GM18517 (cell line): ENCODE measurements at regions not wholly inside any gene's neighbourhood (a gene's known extent, or its start where the extent isn't known, plus 50 kb on each side); places are given as distances from the start of the nearest gene placed in this dataset.

Experiments used
- ATAC-seq: cut with Tn5 transposase; IDR thresholded peaks from one replicate; pipeline ENCODE4 v1.9.1; 2021; ENCODE audit warnings: mild to moderate bottlenecking, moderate library complexity; ENCODE audit not compliant: unreplicated experiment

DNA sequence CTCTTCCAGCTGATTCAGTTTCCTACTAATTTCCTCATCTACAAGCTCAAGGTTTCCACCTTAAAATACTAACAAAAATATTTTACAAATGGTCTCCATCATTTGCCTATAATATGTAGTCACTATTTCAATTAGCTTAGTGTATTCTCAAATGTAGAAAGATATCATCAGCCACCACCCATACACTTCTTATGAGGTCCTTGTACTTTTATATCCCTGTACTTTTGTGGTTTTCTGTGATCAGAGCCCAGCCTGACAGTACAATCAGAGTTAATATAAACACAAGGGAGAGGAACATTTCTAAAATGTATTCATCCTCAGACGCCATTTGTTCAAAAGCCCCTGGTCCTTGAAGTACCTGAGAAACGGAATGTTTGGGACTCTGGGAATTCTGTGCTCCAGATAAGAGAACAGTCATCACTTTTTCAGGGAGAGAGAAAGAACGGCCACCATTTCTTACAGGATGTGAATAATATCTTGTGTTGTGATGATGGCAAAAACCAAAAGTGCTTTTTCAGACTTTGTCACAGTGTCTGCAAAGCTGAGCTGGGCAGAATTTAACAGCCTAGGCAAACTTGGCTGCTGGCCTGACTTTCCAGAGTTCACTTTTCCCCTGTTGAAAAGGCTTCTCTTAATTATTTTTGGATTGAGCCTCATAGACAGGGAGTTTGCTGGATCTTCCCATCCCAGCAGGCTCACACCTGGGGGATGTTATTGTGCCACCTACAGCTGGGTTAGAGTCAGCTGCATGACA lies 361.7 kb upstream of the ACVR2A start:
- ATAC-seq: no peak

DNA sequence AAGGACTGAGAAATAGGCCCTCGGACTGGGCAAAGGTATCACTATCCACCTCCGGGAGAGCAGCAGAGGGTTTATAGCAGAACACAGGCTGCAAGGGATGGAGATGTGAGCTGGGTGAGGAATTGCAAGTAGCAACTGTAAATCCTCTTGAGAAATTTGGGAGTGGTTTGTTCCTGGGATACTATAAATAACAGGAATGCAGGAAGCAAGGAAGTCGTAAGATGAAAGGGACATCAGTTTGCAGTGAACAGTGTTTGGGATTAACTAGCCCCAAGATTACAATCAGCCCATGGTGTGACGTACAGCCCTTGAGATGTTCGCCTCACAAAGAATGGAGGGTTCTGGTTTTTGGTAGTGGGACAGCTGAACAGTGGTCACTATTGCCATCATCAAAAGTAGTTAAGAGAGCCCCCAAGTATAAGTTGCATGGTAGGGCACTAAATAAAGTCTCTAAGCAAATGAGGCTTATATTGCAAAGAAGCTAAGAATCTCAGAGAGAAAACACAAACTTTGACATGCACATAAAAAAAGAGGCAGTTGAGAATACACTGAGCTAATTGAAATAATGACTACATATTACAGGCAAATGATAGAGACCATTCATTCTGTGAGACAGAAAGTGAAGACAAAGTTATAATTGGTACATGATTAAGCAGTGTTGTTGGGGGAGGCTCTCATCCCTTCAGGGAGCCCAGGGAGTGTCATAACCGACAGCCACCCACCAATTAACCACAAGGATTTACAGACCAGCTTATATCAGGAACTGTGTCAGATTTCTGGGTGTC lies 362.5 kb upstream of the ACVR2A start:
- ATAC-seq: no peak

DNA sequence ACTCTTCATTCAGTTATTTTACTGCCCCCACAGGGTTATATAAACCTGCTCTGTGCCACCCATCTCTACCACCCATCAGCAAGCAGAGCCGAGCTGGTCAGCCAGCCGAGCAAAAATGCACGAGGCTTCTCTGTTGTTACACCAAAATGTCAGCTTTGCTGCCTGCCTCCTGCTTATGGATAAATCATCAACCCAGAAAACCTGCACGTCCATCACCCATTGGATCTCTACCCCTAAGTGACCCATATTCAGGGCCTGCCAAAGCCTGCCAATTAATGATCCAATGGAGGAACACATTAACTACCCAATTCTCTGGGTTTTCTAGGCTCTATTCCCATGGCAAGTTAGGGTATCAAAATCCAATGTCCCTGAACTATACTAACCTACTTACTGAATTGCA lies 365.5 kb upstream of the ACVR2A start:
- ATAC-seq: no peak

DNA sequence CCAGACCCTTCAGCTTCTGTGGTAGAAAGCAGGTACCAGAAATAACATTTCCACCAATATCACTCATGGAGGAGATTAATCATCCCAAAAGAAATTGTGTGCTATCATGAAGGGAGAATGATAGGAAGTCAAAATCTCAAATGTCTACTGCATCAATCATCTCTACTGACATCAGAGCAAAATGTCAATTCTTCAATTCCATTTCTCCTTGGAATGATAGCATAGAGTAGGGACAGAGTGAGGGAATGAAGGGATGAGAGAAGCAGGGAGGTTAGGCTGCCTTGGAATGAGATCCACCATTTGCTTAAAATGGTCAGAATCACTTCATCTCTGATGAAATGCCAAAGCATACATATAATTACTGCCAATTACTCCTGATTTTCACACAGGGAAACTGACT lies 371.8 kb upstream of the ACVR2A start:
- no peak for ATAC-seq

DNA sequence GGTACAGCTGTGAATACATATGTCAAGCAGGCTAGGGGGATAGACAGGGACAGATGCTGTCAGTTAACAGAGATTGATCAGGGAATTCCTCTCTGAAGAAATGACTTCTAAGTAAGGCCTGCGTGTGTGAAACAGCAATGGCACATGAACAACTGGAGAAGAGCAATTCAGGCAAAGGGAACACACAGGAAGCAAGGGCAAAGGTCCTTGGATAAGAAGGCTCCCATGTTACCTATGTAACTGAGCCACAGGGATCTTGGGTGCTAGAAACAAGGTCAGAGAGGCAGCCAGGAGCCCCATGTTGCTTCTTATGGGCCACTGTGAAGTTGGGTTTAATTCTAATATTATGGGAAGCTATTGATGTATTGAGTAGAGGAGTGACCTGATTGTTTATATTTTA lies 373.7 kb upstream of the ACVR2A start:
- ATAC-seq: no peak

DNA sequence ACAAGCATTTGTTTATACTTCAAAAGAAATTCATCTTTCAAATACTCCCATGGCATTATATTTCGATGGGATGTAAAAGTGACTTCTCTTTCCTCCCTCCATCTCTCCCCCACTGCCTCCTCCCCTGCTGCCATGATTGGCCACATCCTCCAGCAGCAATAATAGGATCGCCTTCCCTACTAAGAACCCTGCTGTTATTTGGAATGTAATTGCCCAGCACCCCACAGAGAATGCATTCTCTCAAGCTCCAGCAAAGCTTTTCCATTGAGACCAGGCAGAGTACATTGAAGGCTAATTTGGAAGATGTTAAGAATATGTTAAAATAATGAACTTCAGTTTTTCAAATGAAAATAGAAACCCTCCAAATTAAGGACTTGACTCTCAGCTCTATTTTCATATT lies 375.4 kb upstream of the ACVR2A start:
- ATAC-seq: no peak

DNA sequence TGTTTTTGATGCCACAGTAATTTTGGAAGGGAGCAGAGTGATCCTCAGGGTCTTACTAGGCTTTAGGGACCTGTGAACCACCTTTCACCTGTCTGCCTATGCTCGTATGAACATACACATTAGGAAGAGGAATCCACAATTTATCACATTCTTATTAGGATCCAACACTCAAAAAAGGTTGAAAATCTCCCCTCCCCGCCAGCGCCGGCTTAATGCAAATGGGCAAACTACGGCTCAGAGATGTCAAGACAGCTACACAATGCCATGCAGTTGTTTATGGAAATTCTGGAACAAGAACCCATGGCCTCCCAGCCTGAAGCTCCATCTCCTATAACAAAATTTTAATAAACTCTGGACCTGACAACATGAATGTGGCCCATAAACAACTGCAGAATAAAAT lies 375.9 kb upstream of the ACVR2A start:
- ATAC-seq: no peak

DNA sequence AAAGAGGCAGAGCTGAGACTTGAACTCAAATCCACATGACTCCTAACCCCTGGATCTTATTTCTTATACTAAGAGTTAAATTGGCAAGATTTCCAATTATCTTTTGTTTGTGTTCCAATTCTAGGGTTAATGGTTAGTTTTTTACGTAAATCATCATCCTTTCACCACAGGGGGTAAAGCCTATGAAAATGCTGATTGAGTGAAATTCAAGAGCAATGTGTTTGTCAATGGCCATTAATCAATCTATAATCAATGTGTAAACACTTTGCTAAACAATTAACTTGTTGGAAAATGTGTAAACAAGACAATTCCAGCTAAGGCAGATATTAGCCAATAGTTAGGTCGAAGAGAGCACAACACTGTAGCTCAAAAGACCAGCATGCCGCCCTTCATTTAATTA lies 376.5 kb upstream of the ACVR2A start:
- no peak for ATAC-seq

DNA sequence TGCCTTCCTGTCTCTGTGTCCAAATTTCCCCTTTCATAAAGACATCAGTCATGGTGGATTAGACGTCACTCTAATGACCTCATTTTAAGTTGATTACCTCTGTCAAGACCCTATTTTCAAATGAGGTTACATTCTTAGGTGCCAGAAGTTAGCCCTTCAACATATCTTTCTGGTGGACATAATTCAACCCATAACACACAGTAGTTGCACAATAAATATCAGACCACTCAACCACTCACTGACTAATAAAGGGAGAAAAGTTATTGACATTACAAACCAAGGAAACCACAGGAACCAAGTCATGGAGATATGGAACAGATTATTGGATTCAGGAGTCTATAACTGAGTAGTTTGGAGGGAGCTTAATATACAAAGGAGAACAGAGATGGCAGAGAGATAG lies 377.4 kb upstream of the ACVR2A start:
- ATAC-seq: no peak

DNA sequence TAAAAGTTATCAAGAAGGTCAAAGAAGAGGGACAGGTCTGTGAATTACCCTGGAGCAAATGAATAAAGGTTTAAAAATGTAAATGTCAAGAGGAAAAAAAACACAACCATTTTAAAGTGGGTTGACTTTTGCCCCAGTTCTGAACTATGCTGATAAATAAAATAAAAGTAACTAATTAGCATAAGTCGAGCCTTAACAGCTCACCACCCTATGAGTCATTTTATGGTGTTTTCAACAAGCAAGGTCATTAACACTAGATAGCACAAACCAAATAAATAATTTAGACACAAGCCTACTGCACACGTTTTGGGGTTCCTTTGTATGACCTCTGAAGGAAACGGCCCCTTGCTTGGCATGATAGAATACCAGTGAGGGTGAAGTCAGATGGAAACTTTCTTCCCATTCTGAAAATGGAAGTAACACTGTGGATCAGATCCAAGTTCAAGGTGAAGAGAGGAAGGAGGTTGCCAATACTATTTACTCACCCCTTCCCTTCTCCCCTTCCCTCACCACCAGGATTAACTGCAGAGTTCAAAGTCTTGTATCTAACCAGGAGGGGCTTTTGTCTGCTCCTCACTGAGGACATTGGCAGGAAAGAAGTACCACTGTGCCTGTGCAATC lies 380.0 kb upstream of the ACVR2A start:
- no peak for ATAC-seq

DNA sequence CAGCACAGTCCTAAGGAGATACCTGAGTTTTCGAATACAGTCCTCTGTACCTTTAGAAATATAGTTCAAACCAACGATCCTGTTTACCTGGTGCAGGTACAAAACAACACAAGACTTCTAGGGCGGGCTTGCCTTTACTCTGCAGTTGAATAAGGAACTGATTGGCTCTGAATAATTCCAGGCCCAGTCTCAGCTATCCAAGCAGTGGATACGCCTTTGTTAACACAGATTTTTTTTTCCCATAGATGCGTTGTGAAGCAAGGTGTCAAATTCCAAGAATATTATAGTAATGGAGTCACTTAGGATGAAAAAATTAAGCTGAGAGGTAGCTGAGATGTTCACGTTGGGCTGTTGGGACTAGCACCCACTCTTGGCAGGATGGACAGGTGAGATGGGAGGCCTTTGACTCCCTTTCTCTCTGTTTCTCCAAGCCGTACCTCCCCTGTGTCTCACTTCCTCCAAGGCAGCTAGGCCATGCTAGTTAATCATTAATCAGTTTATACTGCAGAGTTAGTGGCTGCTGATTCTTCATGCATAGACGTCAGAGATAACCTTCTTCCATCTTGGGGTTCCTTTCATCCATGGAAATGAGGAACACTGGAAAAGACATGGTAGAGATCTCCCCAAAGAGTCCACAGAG lies 380.8 kb upstream of the ACVR2A start:
- peak; percentile 94 for ATAC-seq

DNA sequence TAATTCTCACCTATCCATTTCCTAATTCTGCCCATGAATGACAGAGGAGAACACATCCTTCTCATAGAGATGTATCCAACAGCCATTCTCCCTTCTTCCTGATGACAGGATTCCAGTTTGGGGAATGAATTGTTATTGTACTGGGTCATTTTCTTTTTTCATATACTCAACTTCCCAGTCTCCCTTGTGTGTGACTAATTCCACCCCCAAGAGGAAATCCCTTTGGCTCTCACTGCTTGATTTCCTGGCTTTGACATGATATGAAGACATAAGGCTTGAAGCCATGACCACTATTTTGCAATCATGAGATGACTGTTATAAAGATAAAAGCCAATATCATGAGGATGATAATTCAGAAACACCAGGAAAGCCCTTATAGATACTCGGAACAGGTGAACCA lies 384.7 kb upstream of the ACVR2A start:
- ATAC-seq: no peak

DNA sequence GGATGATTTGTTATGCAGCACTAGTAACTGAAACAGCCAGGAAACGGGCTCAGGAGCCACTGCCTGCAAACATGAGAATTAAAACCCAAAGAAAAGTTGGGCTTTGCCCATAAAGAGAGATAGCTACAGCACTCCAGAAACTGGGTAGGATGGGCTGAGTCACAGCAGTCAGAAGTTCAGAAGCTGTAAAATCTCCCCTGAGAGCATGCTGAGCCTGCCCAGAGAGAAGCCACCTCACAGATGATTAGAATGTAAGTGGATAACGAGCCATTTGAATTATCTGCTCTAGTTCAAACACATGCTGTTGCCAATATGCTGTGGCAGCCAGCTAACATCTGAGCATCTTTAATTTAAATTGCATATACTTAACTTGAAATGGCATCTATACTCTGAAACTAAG lies 388.1 kb upstream of the ACVR2A start:
- ATAC-seq: no peak

DNA sequence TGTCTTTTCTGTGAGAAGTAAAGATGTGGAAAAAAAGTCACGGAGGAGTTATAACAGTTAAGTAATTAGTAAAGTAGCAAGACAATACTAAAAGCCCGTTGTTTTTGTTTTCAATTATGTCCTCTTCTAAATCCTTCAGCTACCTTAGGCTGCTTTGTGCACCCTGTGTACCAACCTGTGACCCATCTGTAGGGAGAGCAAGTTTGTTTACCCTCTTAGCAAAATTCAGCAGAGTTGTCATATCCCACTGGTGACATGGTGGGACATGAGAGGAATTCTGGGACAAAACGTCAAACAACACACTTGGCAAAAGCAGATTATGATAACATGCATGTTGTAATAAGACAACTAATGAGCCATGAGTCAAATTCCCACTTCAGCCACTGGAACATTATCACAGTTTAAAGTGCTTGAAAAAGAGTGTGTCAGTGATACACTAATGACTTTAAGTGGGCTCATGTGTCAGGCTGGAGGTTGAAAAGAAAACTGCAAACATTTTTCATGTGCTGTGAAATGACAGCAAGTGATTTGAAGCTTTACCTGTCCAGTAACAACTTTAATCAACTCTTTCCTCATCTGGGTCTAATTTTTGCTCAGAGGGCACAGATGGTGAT lies 392.8 kb upstream of the ACVR2A start:
- ATAC-seq: no peak

DNA sequence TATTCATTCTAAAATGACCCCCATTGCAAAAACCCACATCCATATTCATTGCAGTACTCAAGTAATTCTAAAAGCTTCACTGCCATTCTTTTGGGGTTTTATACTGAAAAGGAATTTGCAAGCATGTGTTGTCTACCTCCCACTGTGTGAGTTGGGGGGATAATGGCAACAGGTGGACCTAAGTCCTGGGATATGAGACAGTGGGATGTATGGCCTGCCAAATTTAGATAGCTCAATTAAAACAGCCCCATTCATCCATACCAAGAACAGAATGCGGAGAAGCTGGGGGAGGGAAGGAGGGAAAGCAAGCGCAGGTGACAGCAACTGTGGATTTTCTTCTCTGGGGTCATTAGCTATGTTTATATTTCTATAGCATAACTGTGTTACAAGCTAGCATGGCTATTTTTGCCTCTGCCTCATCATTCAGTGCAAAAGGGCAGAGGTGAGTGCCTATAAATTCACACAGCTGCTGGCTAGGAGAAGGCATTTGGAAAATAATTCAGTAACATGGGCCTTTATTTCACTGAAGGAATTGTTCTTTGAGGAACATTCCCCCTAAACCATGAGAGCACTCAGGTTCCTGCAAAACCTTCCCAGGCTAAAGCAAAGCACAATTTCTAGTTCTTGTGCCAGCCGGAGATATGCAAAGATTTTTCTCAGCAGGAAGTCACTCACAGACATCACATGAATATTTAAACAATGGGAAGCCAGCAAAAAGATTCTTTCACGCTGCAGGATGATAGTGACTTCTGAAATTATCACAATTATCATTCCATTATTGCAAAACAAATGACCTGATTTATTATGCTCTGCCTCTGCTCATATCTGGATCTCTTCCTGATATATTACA lies 393.9 kb upstream of the ACVR2A start:
- no peak for ATAC-seq

DNA sequence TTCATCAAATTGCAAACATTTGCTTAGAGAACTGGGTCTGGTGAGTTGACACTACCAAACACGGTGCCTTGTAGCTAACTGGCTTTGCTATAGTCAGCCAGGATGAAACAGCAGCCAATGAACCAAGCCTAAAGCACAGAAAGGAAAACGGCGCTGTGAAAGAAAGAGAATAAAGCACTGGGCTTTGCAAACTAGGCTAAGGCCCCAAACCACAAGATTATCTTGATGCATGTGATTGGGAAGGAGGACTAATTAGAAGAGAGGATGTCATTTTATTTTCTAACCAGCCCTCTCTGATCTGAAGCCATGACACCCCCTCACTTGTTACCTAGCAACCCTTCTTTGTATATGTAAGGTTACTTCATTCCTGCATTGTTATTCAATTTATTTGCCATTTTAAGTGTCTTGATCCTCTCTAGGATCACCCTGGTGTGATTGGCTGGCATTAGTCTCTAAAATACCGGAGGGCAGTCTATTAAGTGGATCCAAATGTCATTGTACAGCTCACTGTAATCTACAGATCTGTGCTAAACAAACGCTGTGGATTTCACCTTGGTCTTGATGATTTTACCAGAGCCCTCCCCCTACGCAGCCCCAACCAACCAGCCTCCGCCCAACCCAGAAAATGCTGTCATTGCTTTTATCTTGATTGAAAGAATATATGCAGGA lies 395.4 kb upstream of the ACVR2A start:
- no peak for ATAC-seq

DNA sequence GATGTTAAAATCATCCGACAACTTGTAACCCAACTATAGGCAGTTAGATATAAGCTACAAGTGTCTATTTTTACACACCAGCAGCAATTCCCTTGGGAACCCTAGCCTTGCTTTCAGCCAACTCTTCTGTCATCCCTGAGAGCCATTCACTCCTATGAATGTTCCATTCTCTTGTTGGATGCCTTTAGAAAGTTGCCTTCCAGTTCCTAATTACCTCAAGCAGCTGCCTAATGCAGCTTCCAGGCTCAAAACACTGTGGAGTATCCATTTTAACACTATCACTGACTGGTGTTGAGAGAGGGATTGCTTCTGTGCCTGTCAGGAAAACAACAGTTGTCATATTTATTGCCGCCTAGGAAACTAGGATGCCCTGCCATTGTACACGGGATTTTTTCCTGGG lies 402.0 kb upstream of the ACVR2A start:
- no peak for ATAC-seq

DNA sequence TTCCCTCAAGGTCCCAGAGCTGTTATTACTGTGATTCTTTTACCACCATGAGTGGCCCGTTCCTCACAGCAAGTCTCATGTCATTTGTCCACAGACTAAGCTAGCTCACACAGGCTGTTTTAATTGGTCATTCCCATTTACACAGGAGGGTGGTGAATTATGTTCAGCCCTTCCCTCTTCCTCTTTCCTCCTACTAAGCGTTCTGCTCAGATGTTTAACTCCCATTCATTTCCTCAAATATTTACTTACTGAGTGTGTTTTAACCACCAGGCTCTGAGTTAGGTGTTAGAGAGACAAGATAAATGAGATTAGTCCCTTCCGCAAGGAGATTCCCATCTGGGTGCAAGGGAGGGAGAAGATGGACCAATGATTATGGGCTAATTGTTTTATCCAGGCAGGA lies 403.6 kb upstream of the ACVR2A start:
- no peak for ATAC-seq

DNA sequence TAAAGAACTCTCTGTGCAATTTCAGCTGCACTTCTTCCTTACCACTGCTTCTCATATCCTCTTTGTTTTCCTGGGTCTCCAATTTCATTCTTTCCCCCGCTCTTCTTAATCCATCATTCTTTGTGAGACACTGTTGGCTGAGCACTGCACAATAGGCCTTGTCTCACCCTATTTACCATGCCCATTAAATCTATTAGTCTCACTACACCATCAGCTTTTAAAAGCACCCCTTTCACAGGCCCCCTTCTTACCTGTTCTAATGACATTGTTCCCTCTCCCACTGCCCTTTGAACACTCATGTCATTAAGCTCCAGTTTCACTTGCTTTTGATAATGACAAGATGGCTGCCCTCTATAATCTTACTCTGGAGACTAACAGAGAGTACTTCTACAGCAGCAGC lies 404.1 kb upstream of the ACVR2A start:
- ATAC-seq: no peak

DNA sequence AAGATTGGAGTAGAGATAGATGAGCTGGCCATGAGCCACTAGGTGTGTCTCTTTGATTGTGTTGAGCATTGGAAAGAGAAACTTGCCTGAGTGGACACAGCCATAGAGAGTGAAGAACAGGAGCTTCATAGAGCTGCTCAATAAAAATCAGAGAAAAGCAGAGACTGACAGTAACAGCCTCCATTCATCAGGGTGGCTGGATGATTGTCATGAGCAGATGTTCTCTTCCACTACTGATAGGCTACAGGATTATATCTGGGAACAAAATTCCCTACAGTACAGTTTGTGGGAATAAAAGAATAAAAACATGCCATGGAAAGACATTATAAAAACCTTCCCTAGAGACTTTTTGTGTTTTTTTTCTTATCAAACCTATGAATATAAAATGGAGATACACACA lies 404.8 kb upstream of the ACVR2A start:
- ATAC-seq: no peak
